A172 (cell line): ENCODE measurements at regions not wholly inside any gene's neighbourhood (a gene's known extent, or its start where the extent isn't known, plus 50 kb on each side); places are given as distances from the start of the nearest gene placed in this dataset.

Experiments
- DNase-seq: peaks from one replicate; pipeline ENCODE4 v3.0.0-alpha.2; 2015; ENCODE audit warnings: low spot score

GRCh38 chr18:70520867-70521266, 232.0 kb downstream of the SOCS6 start:
- no peak for DNase-seq

GRCh38 chr18:70513502-70514171, 224.8 kb downstream of the SOCS6 start:
- DNase-seq: no peak

DNA sequence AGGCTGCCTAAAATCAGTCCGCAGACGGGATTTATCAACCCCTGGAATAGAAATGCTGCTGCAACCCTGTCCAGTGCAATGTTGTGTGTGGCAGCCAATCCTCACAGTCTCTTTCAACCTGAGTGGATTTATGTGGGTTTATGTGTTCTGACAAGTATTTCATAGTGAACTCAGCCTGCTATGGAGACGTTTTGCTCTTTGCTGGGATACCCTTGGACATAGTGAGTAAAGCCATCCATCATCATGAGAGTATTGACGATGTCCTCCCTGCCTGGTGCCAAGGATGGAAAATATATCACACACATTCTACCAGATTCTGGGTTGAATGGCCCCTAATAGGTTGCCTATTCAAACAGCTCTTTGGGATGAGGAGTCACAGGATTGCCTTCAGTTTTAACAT, 219.1 kb downstream of the SOCS6 start:
- no peak for DNase-seq

DNA sequence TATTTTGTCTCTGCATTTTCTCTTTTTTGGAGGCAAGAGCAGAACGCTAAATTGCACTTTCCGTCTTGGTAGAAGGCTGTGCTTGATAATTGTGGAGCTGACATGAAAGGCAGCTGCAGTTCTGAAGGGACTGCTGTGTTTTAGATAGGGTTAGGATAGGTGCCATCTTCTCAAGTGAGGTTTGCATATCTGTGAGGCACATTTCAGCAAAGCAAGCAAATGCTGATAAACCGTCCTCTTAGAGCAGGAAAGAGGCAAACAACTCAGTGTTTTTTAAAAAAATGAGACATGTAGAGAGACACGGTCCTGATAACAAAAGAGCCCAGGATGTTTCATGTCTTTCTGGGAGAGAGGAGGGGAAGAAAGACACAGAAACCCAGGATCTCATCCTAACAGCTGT, 217.7 kb downstream of the SOCS6 start:
- DNase-seq: no peak

DNA sequence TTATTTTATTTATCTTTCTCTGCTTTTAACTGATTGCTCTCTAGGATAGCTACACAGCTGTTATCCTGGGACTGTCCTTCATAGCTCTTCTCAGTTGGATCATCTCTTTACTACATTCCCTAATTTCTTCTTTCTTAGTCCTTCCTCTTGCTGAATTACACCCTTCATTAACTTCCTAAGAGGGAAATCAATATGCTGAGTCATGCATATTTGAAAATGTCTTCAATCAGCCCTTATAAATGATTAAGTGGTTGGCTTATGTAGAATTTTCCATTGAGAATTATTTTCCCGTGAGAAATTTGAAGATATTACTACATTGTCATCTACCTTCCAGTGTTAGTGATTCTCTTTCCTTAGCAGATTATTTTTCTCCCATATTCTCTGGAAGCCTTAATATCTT, 214.2 kb downstream of the SOCS6 start:
- no peak for DNase-seq

DNA sequence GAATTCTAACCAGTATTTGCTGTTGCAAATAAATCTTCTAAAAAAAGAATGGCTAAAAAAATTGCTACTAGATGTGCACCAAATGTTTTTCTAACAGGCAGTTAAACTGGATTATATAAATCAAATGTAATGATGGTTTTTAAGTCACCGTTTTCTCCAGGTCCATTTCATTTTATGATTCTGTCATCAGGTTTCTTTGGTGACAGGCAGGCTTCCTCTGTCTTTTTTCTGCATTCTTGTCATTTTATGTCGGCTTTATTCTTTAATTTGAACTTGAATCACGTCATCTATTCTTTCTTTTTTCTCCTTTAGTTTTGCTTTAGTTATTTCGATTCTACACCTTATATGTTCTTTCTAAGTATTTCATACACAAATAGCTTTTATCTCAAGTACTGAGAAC, 212.5 kb downstream of the SOCS6 start:
- DNase-seq: no peak

GRCh38 chr18:70500748-70501147, 211.9 kb downstream of the SOCS6 start:
- no peak for DNase-seq

- no peak for DNase-seq
Measured at GRCh38 chr18:70499218-70499691, 210.4 kb downstream of the SOCS6 start.

DNA sequence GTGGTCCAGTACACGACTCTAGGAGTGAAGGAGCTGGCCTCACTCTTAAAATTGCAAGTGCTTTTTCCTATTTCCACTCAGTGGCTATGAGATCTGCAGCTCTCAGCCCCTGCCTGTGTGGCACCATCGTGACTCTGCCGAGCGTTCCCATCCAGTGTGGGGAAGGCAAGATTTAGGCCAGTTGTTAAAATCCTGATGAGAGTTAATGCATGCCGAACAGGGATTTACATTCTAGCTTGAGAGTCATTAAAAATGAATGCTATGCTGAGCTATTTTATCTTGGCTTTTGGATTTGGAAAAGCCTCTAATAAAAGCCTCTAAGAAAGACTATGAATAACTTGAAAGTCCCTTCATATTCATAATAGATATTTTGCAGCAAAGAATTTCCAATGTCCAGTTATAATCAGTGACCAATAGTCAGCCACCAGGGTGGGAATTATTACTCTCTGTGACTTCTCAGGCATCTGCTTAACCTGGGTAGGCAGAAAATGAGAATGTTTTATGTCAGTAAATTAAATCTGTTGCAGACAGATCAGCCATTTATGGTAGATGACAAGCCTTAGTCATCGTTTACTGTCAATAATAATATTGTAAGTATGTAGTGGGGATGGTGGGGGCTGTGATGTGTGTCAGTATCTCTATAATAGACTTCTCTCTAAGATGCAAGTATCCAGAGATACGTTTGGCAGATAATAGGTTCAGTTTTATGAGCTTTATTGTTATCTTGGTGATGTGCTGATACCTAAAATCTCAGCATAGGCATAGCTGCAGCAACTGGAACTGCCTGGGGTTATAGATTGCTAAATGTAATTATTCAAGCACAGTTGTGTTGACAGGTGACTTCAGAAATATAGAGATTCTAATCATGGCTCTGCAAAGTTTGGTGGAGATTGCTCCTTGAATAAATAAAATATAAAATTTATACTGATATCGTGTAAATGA, 207.8 kb downstream of the SOCS6 start:
- no peak for DNase-seq

GRCh38 chr18:70494524-70494923, 205.7 kb downstream of the SOCS6 start:
- DNase-seq: no peak

- DNase-seq: no peak
Measured at GRCh38 chr18:70493461-70493860, 204.6 kb downstream of the SOCS6 start.

DNA sequence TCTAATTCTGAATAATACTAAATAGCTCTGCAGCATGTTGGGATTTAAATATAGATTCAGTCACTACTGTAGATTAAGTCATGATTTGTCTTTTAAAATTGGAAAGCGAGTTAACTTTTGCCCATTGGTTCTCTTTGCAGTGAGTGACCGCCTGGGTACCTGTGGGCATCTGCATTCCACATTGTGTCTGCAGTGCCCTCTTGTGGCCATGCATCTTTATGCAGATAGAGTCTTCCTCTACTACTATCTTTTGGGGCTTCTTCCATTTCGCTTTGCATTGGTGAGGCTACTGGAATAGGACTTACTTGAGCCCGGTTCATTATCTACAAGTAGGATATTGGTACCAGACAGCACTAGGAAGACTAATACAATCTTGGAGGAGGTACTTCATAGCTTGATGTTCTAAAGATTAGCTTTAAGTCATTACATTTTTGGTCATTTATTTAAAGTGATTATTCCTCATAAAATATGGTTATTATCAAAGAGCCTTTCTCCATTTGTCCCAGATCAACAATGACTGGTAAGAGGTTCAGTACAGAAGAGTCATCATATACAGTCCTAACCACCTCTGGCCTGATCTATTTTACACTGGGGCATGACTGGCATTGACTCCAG, 203.0 kb downstream of the SOCS6 start:
- peak; percentile 41 for DNase-seq

GRCh38 chr18:70489986-70490933, 201.4 kb downstream of the SOCS6 start:
- peak; percentile 33 for DNase-seq

DNA sequence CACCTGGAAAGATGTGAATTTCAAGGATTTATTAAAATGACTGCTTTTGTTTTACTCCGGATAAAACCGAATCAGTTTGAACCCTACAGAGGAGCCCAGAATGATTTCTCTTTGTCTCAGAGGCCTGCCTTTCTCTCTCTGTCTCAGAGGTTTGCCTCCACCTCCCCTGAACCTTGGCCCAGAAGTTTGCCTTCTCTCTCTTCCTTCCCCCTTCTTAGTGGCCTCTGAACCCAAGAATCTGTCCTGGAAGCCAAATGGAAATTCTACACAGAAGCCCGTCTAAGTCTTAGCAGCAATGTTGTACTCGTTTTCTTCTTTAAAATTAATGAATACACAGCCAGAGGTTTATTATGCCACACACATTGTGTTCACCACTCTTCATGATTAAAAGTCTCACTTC, 200.7 kb downstream of the SOCS6 start:
- DNase-seq: no peak

DNA sequence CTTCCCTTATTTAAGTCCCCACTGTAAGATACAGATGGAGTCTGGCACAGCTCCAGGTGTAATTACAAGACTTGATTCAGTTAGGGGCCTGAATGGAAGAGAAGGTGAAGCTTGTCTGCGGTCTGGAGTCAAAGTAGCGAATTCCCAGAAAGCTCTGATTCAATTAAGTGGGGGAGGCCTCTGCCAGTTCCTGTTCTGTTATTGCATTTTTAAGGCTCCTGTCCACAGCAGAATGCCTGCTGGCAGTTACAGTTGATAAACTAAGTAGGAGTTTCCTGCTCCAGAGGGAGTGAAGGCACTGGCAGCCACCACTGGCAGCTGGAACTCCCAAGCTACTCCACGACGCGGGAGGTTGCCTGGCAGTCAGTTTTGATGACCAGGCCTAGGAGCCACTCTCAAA, 181.1 kb downstream of the SOCS6 start:
- DNase-seq: no peak

GRCh38 chr18:70468861-70469547, 180.2 kb downstream of the SOCS6 start:
- DNase-seq: no peak

DNA sequence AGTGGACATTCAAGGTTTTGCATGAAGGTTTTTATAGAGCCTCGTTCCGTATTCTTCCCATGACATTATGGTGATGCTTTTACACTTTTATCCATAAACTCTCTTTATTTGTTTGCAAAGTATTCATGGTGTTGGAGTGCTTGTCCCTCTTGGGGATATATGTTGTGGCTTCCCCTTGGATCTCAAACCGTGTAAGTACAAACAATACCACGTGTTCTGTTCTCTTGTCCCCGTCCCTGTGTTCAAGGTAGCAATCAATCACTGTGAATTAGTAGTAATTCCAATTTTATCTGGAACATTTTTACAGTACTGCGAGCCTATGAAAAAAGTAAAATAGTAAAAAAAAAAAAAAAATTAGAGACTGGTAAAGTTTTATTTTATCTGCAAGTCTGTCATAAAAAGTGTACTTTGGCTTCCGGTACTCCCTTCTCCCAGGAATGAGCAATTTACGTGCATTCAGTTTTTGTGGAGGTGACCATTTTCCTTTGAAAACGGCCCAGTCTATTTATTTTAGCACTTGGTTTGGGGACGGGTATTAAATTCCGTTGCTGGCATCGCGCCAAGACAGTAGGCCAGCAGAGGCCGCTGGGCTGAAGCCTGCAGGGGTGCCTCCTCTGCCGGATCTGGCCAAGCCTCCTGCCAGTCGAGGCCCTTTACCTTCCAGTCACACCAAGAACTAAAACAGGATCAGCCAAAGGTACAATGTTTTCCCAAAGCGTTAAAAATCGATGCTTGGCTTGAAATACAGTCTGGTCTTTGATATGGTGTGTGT, 175.7 kb downstream of the SOCS6 start:
- DNase-seq: peak; percentile 48

DNA sequence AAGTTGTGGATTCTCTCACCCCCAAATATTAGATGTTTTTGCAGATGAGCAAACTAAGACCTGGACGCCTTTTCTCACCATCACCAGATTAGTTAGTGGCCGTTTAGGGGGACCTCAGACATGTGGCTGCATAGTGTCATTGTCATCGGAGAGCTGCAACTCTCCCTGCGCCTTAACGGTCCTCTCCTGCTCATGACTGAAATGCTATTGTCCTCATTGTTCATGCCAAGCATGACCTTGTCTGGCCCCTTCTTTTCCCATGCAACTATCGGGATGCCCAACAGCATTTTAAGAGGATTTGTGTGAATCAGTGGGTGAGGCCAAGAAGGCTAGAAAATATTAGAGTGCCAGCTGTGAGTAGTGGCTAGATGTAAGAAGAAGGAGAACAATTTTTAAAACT, 174.2 kb downstream of the SOCS6 start:
- DNase-seq: no peak

DNA sequence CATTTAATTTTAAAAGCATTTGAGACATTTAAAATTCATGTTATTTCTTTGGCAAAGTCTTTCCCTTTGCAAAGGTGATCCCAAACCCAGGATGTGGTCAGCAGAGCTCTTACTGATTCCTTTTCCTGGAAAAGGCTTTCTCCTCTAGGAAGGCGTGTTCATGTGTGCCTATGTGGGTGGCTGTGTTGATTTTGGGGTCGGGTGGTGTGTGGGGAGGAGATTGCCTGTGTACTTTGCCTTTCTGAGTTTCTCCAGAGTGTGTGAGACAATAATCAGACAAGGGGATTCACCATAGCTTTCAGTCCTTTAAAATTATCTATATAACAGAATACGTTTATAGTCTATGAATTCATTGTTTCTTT, 173.2 kb downstream of the SOCS6 start:
- no peak for DNase-seq
